ENCODE measurements at regions not wholly inside any gene's neighbourhood (a gene's known extent, or its start where the extent isn't known, plus 50 kb on each side); places are given as distances from the start of the nearest gene placed in this dataset.

- H4K20me1 ChIP-seq (ENCODE audit: control insufficient read depth, extremely low read depth, insufficient read depth, low read length): no peaks in the 10 kb centered on the region
- peak; percentile 44 for DNase-seq (ENCODE audit: low read depth, low spot score)
- H3K4me1 ChIP-seq (ENCODE audit: control insufficient read depth, extremely low read depth, insufficient read depth, low read length): no peaks in the 10 kb centered on the region
- peak; percentile 92 for FAIRE-seq
- H3K27ac ChIP-seq (ENCODE audit: control insufficient read depth, insufficient read depth, low read length): no peak overlapping the region
- H3K4me2 ChIP-seq (ENCODE audit: control insufficient read depth, extremely low read depth, insufficient read depth, low read depth, low read length): no peak overlapping the region
- no peaks in the 10 kb centered on the region for H3K36me3 ChIP-seq (ENCODE audit: control insufficient read depth in 2 of 2, extremely low read depth in 1 of 2, insufficient read depth in 2 of 2, low read length in 2 of 2)
- H3K27me3 ChIP-seq (ENCODE audit: control insufficient read depth, extremely low read depth, insufficient read depth, low read length): peaks cover 3% of the 10 kb centered on the region
- dilution Hi-C loops (cut with MboI; ENCODE audit: extremely low pct_ligation_motif_present, low sequenced_read_pairs): no loop called here
- no peaks in the 10 kb centered on the region for H3K9me1 ChIP-seq (ENCODE audit: control insufficient read depth, extremely low read depth, insufficient read depth, low read length)
- no peaks in the 10 kb centered on the region for H3K79me2 ChIP-seq (ENCODE audit: control insufficient read depth, insufficient read depth, low read length)
- no peaks in the 10 kb centered on the region for H3K9me3 ChIP-seq (ENCODE audit: control insufficient read depth, low read depth, low read length)
- no peak overlapping the region for H2AFZ ChIP-seq (ENCODE audit: control insufficient read depth, low read length)
- no peak overlapping the region for H3K9ac ChIP-seq (ENCODE audit: control insufficient read depth, extremely low read depth, insufficient read depth, low read length)
- H3K4me3 ChIP-seq (ENCODE audit: control insufficient read depth in 2 of 3, extremely low read depth in 1 of 3, insufficient read depth in 2 of 3, low read depth in 1 of 3, low read length in 3 of 3): no peak overlapping the region
- peak; percentile 66 to 81 (median 72) for TF ChIP-seq CTCF (optimal IDR thresholded peaks at IDR 0.05 in 1 of 3, IDR thresholded peaks at IDR 0.05 in 1 of 3, conservative IDR thresholded peaks at IDR 0.05 in 1 of 3; ENCODE audit: extremely low read depth in 1 of 3, insufficient read depth in 2 of 3, low read length in 3 of 3)
- TF ChIP-seq EZH2 (IDR thresholded peaks at IDR 0.05; ENCODE audit: low read length): no peak
Measured at GRCh38 chr13:24995225-24995804, 100.6 kb upstream of the PABPC3 start.

GRCh38 chr13:24997367-24997967 is 98.5 kb upstream of the PABPC3 start:
- DNase-seq (ENCODE audit: low read depth, low spot score): no peak
- Histone ChIP-seq H3K27ac (ENCODE audit: control insufficient read depth, insufficient read depth, low read length) (no peak overlapping the region), H3K79me2 (ENCODE audit: control insufficient read depth, insufficient read depth, low read length) (no peaks in the 10 kb centered on the region), H3K9ac (ENCODE audit: control insufficient read depth, extremely low read depth, insufficient read depth, low read length) (no peak overlapping the region), H3K9me1 (ENCODE audit: control insufficient read depth, extremely low read depth, insufficient read depth, low read length) (no peaks in the 10 kb centered on the region), H3K4me3 (ENCODE audit: control insufficient read depth in 2 of 3, extremely low read depth in 1 of 3, insufficient read depth in 2 of 3, low read depth in 1 of 3, low read length in 3 of 3) (no peak overlapping the region), H4K20me1 (ENCODE audit: control insufficient read depth, extremely low read depth, insufficient read depth, low read length) (no peaks in the 10 kb centered on the region), H3K27me3 (ENCODE audit: control insufficient read depth, extremely low read depth, insufficient read depth, low read length) (peaks cover 3% of the 10 kb centered on the region), H3K4me2 (ENCODE audit: control insufficient read depth, extremely low read depth, insufficient read depth, low read depth, low read length) (no peak overlapping the region), H3K9me3 (ENCODE audit: control insufficient read depth, low read depth, low read length) (no peaks in the 10 kb centered on the region), H2AFZ (ENCODE audit: control insufficient read depth, low read length) (no peak overlapping the region), H3K36me3 (ENCODE audit: control insufficient read depth in 2 of 2, extremely low read depth in 1 of 2, insufficient read depth in 2 of 2, low read length in 2 of 2) (no peaks in the 10 kb centered on the region), H3K4me1 (ENCODE audit: control insufficient read depth, extremely low read depth, insufficient read depth, low read length) (peaks cover 12% of the 10 kb centered on the region)
- TF ChIP-seq EZH2 (IDR thresholded peaks at IDR 0.05; ENCODE audit: low read length) (no peak), CTCF (optimal IDR thresholded peaks at IDR 0.05 in 1 of 3, IDR thresholded peaks at IDR 0.05 in 1 of 3, conservative IDR thresholded peaks at IDR 0.05 in 1 of 3; ENCODE audit: extremely low read depth in 1 of 3, insufficient read depth in 2 of 3, low read length in 3 of 3) (peak in 2 of 3 experiments; percentile 55 to 60)
- peak; percentile 71 for FAIRE-seq
- dilution Hi-C loops (cut with MboI; ENCODE audit: extremely low pct_ligation_motif_present, low sequenced_read_pairs): no loop called here
